Daoy (cell line): ENCODE measurements at regions not wholly inside any gene's neighbourhood (a gene's known extent, or its start where the extent isn't known, plus 50 kb on each side); places are given as distances from the start of the nearest gene placed in this dataset.
A peak's percentile ranks its signal among the peaks of the same experiment; 100 is the strongest.
"Not testable (repeated sequence)": the region's sequence is repeated elsewhere in the genome, so short reads cannot be mapped to it uniquely, and the experiment has no call there.

Source experiments
- DNase-seq: peaks from one replicate; pipeline ENCODE4 v3.0.0-alpha.2; 2015; ENCODE audit warnings: low read depth

GRCh38 chr4:177242651-177243286 is 66.9 kb upstream of the NEIL3 start:
- DNase-seq = no peak

DNA sequence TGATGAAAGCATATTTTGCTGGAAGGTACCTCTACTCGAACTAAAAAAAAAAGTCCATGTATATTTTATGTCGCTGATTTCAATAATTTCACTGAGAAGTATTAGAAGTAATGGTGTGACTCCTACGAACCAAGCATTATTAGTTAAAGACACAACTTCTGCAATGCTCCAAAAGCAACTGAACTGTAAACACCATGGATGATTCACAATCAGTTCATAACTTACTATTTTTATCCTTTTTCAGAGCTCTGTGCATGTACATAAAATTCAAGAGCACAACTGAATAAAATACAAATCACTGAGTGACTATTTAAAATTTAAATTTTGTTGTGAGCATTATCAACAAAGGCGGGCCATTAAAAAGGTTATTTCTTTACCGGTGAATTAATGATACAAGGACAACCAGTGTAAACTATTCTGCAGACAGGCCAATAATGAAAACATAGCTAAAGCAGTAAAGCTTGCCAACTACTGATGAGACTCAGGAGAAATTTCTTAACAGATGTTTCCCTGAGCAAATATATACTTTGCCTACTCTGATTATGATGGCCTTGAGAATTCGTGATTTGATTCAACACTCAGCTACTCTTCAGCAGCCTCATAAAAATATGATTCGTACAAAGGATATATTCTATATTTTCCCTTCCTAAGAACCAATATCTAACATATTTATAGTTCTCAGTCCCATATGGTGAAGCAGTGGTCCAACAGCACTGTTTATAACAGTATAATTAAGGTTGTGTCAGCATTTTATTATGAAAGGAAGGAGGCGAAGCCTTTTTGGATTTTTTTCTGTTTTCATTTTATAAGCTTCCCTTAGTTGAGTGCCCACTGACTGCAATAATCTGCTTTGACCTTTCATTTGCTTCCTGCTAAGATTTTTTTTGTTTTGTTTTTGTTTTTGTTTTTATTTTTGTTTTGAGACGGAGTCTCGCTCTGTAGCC is 62.8 kb upstream of the NEIL3 start:
- no peak for DNase-seq

DNA sequence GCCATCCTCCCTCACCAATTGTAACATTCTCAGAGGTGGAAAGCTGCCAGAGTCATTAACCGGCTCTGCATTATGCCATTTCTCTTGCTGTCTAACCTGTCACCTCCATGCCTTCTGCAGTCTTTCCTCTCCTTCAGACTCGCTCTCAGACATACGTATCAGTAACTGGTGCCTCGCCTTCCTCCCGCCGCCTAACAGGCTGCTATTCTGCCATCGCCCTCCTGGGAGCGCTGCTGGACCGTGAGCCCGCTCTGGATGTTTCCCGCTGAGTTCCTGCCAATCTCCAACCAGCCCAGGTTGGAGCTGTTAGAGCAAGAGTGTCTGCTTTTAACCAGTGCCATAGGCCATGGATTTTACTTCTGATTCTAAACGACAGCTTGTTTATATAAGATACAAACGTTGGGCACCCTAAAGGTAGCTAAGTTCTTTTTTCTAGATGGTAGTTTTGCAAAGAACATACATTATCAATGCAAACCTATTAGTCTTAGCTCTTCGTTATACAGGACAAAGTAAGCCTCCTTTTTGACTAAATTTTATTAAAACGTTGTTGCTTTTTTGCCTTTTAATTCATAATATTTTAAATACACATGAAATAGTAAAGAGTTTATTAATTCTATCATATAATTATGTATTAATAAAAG is 59.5 kb upstream of the NEIL3 start:
- DNase-seq = peak; percentile 63

DNA sequence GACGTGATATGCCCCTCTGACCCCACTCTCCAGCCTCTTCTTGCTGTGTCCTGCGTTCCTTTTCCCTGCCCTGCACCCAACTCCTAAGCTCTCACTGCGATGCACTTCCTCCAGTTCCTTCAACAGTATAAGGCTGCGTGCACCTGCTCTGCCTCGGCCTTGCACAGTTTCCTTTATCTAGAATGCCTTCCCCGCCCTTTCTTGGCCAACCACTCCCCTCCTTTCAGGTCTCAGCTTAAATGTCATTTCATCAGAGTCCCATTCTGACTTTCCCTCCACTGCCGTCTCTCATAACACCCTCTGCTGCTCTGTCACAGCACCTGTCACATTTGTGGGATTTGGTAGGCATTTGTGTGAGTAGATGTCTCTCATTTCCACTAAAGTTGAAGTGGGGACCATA is 58.4 kb upstream of the NEIL3 start:
- DNase-seq = no peak

- DNase-seq = no peak
Observed at GRCh38 chr4:177255359-177255758, 54.3 kb upstream of the NEIL3 start.

DNA sequence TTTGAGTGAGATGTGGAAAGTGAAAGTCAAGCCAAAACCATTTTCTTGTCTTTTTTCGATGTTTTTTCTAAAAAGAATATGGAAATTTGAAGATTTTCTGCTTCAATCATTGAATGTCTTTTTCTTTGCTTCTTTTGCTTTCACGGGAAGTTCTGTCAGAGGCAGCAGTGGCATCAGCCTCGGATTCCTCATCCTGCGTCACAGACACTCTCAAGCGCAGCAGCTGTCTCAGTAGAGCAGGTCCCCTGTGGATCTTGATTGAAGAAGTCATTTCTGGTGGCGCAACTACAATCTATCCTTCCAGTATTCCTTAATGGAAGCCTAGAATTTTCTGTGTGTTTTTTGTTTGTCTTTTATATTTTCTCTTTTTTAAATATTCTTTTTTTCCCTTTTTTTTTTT is 52.7 kb upstream of the NEIL3 start:
- no peak for DNase-seq

DNA sequence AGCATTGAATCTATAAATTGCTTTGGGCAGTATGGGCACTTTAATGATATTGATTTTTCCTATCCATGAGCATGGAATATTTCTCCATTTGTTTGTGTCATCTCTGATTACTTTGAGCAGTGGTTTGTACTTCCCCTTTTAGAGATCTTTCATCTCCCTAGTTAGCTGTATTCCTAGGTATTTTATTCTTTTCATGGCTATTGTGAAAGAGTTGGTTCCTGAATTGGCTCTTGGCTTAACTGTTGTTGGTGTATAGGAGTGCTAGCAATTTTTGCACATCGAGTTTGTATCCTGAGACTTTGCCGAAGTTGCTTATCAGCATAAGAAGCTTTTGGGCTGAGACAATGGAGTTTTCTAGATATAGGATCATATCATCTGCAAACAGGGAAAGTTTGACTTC is 50.2 kb upstream of the NEIL3 start:
- DNase-seq = not testable (repeated sequence)
